Pancreas (tissue), 10 donors: ENCODE measurements at regions not wholly inside any gene's neighbourhood (a gene's known extent, or its start where the extent isn't known, plus 50 kb on each side); places are given as distances from the start of the nearest gene placed in this dataset.
A peak's percentile ranks its signal among the peaks of the same experiment; 100 is the strongest.

ENCODE experiments used
- ATAC-seq, 4 donors: fragments of 200-7000 bp; cut with Tn5 transposase; one replicate each; pipeline versions ENCODE4 v1.8.0 to v1.9.1; 2020; ENCODE audit warnings: mild to moderate bottlenecking in 4 of 4, moderate library complexity in 4 of 4
- DNase-seq, 6 donors: peaks; one replicate each; pipeline ENCODE4 v3.0.0-alpha.2; 2020
- FAIRE-seq: peaks from 2 replicates; lab custom pipeline; 2012; peaks lifted over from hg19 to GRCh38; lab: Jason Lieb, UNC
- H3K27ac ChIP-seq, 4 donors: fragments of 200-600 bp; sonication (generic); 1 replicate in 3 of 4; 2 replicates in 1 of 4; pipeline versions ENCODE4 v1.5.0 to v1.8.0; 2020
- H3K27me3 ChIP-seq, 4 donors: fragments of 200-600 bp; one replicate each; pipeline ENCODE4 v1.8.0; 2021
- H3K36me3 ChIP-seq, 3 donors: fragments of 200-600 bp; sonication (generic) in 1 of 3; one replicate each; pipeline versions ENCODE4 v1.5.0 to v1.8.0; 2020 to 2021
- H3K4me1 ChIP-seq, 3 donors: fragments of 200-600 bp; one replicate each; pipeline ENCODE4 v1.8.0; 2021
- H3K4me3 ChIP-seq, 4 donors: fragments of 200-600 bp; sonication (generic) in 2 of 4; one replicate each; pipeline versions ENCODE4 v1.5.0 to v1.8.0; 2020 to 2021
- H3K9me3 ChIP-seq, 4 donors: fragments of 200-600 bp; one replicate each; pipeline ENCODE4 v1.8.0; 2021
- WGBS, 2 donors: extraction: QIAGEN DNeasy Blood & Tissue Kit; methylation state at CpG; one replicate each; pipeline ENCODE4 v1.1.7; 2013; 5-methylcytosine and 5-hydroxymethylcytosine counted together
- intact Hi-C, 3 donors: fragments of 100-400 bp; cut with DNase I; formaldehyde crosslinking; loops; one replicate each; pipeline versions ENCODE4 v1.11.1 to v1.14.2; 2022
- TF ChIP-seq, protein P1 (sequence below), 4 donors: fragments of 200-600 bp; sonication (generic) in 3 of 4; IDR thresholded peaks; one replicate each; pipeline versions ENCODE4 v1.5.0 to v1.8.0; 2021; ENCODE audit warnings: antibody characterized with exemption in 4 of 4
- donor health status: healthy with polysubstance abuse.
- donor health status: DM: no; HTN: no; CAD: no; lungs with moderate emphysema.
- donor health status: DM: no; HTN: no; CAD: no.
- donor health status: control.
- donor health status: control.
- donor health status: Bipolar disorder and iron deficiency.
- donor health status: DM: yes; HTN: yes; CAD: no.
- donor health status: DM: no; HTN: no; CAD: no.
- donor health status: DM: no; HTN: no; CAD: no.
- donor health status: DM: yes; HTN: yes; CAD: no.

DNA sequence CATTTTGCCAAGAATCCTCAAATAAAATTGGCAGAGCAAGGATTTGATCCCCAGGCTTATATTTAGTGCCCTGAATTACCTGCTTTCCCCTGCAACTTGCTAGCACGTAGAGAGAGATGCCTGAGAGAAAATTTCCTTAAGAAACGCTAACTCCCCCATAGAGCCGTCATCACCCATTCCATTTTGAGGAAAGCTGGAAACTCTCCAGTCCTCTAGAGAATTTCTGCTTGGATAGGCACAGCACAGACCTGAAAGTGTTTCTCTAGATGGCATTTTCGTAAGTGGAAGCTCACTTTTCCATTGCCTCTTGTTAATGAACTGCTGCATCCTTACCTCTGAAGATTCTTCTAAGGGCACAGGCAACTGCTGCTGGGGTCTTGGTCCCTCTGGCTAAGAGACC is 277.8 kb upstream of the SIX2 start:
- intact Hi-C loops: no loop called here
- WGBS, 2 donors: 84 to 92% methylated on average over 4 of the region's 4 CpGs
- Histone ChIP-seq H3K9me3 (no peaks in the 10 kb centered on the region), H3K27ac (no peak overlapping the region), H3K4me3 (no peak overlapping the region), H3K4me1 (no peaks in the 10 kb centered on the region), H3K36me3 (no peaks in the 10 kb centered on the region), H3K27me3 (no peaks in the 10 kb centered on the region)
- FAIRE-seq (no peak), ATAC-seq (no peak), DNase-seq (no peak)
- TF ChIP-seq, protein P1, sequence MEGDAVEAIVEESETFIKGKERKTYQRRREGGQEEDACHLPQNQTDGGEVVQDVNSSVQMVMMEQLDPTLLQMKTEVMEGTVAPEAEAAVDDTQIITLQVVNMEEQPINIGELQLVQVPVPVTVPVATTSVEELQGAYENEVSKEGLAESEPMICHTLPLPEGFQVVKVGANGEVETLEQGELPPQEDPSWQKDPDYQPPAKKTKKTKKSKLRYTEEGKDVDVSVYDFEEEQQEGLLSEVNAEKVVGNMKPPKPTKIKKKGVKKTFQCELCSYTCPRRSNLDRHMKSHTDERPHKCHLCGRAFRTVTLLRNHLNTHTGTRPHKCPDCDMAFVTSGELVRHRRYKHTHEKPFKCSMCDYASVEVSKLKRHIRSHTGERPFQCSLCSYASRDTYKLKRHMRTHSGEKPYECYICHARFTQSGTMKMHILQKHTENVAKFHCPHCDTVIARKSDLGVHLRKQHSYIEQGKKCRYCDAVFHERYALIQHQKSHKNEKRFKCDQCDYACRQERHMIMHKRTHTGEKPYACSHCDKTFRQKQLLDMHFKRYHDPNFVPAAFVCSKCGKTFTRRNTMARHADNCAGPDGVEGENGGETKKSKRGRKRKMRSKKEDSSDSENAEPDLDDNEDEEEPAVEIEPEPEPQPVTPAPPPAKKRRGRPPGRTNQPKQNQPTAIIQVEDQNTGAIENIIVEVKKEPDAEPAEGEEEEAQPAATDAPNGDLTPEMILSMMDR (IDR thresholded peaks at IDR 0.05): no peak

DNA sequence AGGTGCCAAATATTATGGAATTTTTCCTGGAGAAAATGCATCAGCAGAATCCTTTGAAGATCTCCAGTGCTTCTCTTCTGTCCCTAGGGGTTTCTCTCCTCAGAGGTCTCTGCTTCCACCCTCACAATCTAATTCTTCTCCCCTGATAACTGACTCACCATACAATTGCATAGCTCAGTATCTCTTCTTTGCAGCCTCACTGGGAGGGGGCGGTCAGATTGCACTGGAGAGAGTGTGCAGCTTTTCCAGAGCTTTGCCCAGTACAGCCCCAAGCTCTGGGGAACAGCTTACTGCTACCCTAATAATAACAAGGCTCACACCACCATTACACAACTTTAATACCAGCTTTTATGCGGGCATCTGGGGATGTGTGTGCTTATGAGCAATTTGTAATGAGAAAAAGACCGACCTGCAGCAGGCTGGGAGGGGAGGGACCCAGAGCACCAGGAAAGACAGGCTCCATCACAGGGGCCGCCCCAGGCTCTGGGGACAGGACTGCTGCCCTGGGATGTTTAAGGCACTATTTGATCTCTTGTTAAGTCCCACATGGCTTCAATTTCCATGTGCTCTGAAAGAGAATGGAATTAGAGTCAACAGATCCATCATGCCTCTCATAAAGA is 276.6 kb upstream of the SIX2 start:
- ATAC-seq (no peak), DNase-seq (no peak), FAIRE-seq (no peak)
- 83 to 89% methylated on average over 4 of the region's 4 CpGs for WGBS, 2 donors
- intact Hi-C loops: no loop called here
- Histone ChIP-seq H3K4me1 (no peaks in the 10 kb centered on the region), H3K27me3 (no peaks in the 10 kb centered on the region), H3K36me3 (no peaks in the 10 kb centered on the region), H3K4me3 (no peak overlapping the region), H3K9me3 (no peaks in the 10 kb centered on the region), H3K27ac (no peak overlapping the region)
- TF ChIP-seq, protein P1 (IDR thresholded peaks at IDR 0.05): no peak

DNA sequence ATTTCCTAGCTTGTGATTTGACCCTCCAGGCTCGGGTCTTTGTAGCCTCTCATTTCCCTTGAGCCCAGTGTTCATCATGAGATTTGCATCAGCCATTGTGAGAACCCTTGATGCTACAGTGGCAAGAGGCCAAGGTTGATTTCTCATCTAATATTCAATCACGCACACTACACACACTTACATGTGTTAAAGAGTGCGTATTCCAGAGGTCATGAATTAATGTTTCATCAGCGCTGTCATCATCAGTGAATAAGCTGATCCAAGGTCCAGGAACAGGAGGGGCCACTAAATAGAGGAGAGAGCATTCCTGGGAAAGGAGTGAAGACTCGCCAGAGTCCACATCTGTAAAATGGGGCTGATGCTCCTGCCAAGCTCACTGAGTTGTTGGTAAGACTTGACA is 276.1 kb upstream of the SIX2 start:
- DNase-seq (no peak), ATAC-seq (no peak), FAIRE-seq (no peak)
- Histone ChIP-seq H3K27ac (no peak overlapping the region), H3K4me3 (no peak overlapping the region), H3K4me1 (no peaks in the 10 kb centered on the region), H3K27me3 (no peaks in the 10 kb centered on the region), H3K9me3 (no peaks in the 10 kb centered on the region), H3K36me3 (no peaks in the 10 kb centered on the region)
- 90 to 94% methylated on average over 5 of the region's 5 CpGs for WGBS, 2 donors
- TF ChIP-seq, protein P1 (IDR thresholded peaks at IDR 0.05): no peak
- intact Hi-C loops: no loop called here

DNA sequence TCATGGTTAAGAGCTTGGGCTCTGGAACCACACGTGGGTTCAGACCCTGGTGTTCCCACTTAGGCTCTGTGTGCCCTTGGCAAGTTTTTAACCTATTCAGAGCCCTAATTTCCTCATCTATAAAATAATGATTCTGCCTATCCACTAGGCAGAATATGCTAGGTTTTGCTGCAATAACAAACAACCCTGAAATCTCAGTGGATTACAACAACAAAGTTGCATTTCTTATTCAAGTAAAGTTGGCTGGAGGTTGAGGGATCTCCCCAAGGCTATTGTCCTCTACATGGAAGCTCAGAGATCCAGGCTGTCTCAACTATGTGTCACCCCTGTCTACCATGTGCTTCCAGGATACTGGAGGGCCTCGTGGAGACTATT is 275.4 kb upstream of the SIX2 start:
- TF ChIP-seq, protein P1 (IDR thresholded peaks at IDR 0.05): no peak
- 50 to 77% methylated on average over 2 of the region's 2 CpGs for WGBS, 2 donors
- intact Hi-C loops: no loop called here
- ATAC-seq: no peak
- Histone ChIP-seq H3K4me3 (no peak overlapping the region), H3K4me1 (no peaks in the 10 kb centered on the region), H3K9me3 (no peaks in the 10 kb centered on the region), H3K27ac (no peak overlapping the region), H3K27me3 (no peaks in the 10 kb centered on the region), H3K36me3 (no peaks in the 10 kb centered on the region)
- no peak for DNase-seq
- FAIRE-seq: no peak

DNA sequence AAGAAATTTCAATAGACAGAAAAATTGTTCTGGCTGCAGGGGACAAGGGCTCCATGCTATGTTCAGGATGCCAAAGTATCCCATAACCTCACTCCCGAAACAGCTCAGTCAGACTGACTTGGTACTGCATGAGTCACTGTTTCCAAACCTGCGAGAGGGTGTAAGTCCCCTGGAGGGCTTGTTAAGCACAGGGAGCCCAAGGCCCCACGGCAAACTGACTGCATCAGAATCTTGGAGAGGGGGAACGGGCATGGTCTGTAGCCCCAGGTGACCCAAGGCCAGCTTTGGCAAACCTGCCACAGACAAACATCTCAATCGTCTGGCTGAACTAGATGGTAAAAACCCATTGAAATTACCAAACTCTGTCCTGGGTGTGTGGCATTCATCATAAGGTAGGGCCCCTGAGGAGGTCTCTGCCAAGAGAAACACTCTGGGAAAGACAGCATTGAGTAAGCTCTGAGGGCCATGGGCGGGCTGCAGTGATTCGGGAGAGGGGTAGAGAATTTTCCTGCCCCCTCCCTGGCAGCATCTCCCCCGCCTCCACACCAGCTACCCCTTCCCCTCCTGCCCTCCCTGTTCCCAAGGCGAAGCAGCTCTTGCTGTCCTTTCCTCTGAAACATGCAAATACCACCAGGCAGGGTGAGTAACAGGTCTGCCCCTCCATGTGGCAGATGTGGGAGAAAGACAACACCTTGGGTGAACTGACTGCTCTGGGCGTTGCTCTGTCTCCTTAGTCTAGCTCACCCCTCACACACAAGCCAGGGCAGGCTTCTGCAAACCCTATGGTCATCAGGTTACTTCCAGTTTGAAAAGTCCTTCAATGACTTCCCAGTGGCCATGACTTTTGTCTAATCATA is 274.7 kb upstream of the SIX2 start:
- DNase-seq (no peak), ATAC-seq (peak in 1 of 4 donors; percentile 40), FAIRE-seq (no peak)
- intact Hi-C loops: no loop called here
- H3K4me1 ChIP-seq: no peaks in the 10 kb centered on the region
- 78 to 90% methylated on average over 10 of the region's 10 CpGs for WGBS, 2 donors
- no peaks in the 10 kb centered on the region for H3K27me3 ChIP-seq
- no peak overlapping the region for H3K4me3 ChIP-seq
- TF ChIP-seq, protein P1 (IDR thresholded peaks at IDR 0.05): no peak
- H3K27ac ChIP-seq: no peak overlapping the region
- H3K36me3 ChIP-seq: no peaks in the 10 kb centered on the region
- H3K9me3 ChIP-seq: no peaks in the 10 kb centered on the region
